ENCODE measurements at regions not wholly inside any gene's neighbourhood (a gene's known extent, or its start where the extent isn't known, plus 50 kb on each side); places are given as distances from the start of the nearest gene placed in this dataset.
"Not testable (repeated sequence)": the region's sequence is repeated elsewhere in the genome, so short reads cannot be mapped to it uniquely, and the experiment has no call there.

DNA sequence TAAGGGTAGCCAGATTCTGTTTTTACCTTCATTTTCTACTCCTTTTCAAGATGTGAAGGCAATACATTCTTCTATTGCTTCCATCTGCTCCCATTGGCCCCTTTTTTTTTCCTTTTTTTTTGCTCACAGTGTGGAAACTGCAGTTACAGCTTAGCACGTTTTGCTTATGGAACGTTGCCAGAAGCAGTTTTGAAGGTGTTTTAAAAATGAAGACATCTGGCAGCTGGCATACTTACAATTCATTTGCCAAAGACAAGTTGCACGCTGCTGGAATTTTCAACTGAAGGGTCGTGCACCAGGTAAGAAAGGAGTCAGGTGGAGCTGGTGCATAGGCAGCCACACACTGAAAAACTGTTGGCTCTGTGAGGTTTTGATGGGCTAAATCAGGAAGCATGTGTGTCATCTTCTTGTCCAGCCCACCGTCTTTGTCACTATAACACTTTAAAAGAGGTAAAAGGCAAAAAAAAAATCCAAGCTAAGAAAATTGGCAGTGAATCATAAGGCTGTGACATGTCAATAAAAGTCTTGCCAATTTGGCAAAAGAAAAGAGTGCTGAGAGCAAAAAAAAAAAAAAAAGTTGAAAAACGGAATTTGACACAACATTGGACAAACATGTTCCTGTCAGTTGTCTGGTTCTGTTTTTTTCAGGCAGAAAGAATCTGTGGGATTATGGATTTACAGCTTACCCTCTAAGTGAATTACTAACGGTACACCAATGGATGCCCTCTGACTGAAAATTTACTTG is 225.4 kb upstream of the SOX2 start:
- Mint-ChIP-seq H3K36me3 (ENCODE audit: insufficient read depth) (no peaks in the 10 kb centered on the region), H3K27me3 (no peaks in the 10 kb centered on the region), H3K4me1 (ENCODE audit: low read depth in 2 of 2) (no peaks in the 10 kb centered on the region), H3K27ac (no peak overlapping the region), H3K4me3 (no peak overlapping the region), H3K9me3 (peaks cover 0 to 11% of the 10 kb centered on the region in 2 donors)
- ATAC-seq (replicated peaks) (no peak), DNase-seq (no peak)

DNA sequence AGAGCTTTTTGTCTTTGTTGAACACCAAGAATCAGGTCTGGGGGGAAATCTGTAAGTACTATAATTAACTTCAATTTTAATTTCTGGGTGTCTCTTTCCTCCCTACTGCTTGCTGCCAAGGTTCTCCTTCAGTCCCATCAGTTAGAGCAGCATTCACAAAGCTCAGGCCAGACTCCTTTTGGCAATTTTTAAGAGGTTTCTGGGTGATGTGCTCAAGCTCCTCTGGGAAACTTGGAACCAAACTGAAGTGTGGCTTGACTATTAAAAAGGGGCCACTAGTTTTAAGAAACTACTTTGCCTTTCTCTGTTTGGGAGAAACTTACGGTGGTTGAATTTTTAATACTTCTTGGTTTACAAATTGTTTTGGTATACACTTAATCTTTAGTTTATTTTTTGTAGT is 227.7 kb upstream of the SOX2 start:
- H3K4me1 Mint-ChIP-seq (ENCODE audit: low read depth in 2 of 2), result no peaks in the 10 kb centered on the region
- no peaks in the 10 kb centered on the region for H3K36me3 Mint-ChIP-seq (ENCODE audit: insufficient read depth)
- H3K27me3 Mint-ChIP-seq, result no peaks in the 10 kb centered on the region
- DNase-seq, result no peak
- no peak for ATAC-seq (replicated peaks)
- no peak overlapping the region for H3K27ac Mint-ChIP-seq
- peaks cover 14 to 15% of the 10 kb centered on the region in 2 donors for H3K9me3 Mint-ChIP-seq
- no peak overlapping the region for H3K4me3 Mint-ChIP-seq

DNA sequence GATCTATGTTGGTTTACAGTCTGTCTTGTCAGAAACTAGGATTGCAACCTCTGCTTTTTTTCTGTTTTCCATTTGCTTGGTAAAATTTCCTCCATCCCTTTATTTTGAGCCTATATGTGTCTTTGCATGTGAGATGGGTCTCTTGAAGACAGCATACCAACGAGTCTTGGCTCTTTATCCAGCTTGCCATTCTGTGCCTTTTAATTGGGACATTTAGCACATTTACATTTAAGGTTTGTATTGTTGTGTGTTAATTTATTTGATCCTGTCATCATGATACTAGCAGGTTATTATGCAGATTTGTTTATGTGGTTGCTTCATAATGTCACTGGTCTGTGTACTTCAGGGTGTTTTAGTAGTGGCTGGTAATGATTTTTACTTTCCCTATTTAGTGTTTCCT is 236.6 kb upstream of the SOX2 start:
- not testable (repeated sequence) for ATAC-seq (replicated peaks); DNase-seq; H3K36me3 Mint-ChIP-seq (ENCODE audit: insufficient read depth); H3K4me1 Mint-ChIP-seq (ENCODE audit: low read depth in 2 of 2); H3K4me3 Mint-ChIP-seq; H3K27ac Mint-ChIP-seq; H3K27me3 Mint-ChIP-seq
- peaks cover 23 to 35% of the 10 kb centered on the region in 2 donors for H3K9me3 Mint-ChIP-seq

DNA sequence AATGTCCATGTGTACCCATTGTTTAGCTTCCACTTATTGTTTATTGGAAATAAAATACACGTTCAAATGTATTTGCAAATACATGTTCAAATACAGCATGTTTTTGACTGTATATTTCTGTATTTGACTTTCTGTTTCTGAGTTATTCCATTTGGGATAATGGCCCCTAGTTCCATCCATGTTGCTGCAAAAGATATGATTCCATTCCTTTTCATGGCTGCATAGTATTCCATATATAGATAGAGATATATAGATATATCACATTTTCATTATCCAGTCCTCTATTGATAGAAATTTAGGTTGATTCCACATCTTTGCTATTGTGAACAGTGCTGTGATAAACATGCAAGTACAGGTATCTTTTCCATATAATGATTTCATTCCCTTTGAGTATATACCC is 241.4 kb upstream of the SOX2 start:
- Mint-ChIP-seq H3K4me3 (no peak overlapping the region), H3K9me3 (peaks cover 15 to 18% of the 10 kb centered on the region in 2 donors), H3K27me3 (no peaks in the 10 kb centered on the region)

DNA sequence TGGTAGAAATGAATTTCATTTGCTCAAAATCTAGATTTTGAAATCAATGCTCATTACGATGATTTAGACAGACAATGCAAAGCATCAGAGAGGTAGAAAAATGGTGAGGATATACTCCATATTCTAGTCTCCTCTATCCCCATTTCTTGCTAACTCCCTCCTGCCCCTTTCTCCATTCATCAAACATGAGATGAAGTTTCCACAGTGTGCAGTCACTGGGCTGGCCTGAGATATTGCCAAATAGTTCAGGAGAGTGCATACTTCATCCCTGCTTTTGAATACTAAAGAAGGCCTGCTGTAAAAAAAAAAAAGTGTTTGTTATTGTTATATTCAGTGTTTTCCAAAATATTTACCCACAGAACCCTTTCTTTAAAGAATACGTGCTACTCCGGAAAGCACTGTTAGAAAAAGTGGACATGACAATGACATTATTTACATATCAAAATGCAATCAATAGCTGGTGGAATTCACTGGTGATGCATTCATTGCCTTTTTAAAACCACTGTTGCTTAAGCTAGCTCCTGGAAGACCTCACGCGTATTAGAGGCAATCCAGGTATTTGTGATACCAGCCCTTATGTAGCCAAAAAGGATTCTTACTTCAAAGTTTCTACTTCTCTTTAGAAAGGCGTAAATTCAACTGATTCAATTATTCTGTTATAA is 247.6 kb upstream of the SOX2 start:
- Mint-ChIP-seq H3K4me1 (ENCODE audit: low read depth in 2 of 2) (no peaks in the 10 kb centered on the region), H3K4me3 (no peak overlapping the region), H3K27ac (no peak overlapping the region), H3K27me3 (no peaks in the 10 kb centered on the region), H3K36me3 (ENCODE audit: insufficient read depth) (no peaks in the 10 kb centered on the region), H3K9me3 (peaks cover 2 to 7% of the 10 kb centered on the region in 2 donors)
- DNase-seq (no peak), ATAC-seq (replicated peaks) (no peak)

More for the DNA sequence above, 241.4 kb upstream of the SOX2 start:
- ATAC-seq (replicated peaks) (no peak), DNase-seq (no peak)
- no peak overlapping the region for H3K27ac Mint-ChIP-seq
- no peaks in the 10 kb centered on the region for H3K36me3 Mint-ChIP-seq (ENCODE audit: insufficient read depth)
- no peaks in the 10 kb centered on the region for H3K4me1 Mint-ChIP-seq (ENCODE audit: low read depth in 2 of 2)

DNA sequence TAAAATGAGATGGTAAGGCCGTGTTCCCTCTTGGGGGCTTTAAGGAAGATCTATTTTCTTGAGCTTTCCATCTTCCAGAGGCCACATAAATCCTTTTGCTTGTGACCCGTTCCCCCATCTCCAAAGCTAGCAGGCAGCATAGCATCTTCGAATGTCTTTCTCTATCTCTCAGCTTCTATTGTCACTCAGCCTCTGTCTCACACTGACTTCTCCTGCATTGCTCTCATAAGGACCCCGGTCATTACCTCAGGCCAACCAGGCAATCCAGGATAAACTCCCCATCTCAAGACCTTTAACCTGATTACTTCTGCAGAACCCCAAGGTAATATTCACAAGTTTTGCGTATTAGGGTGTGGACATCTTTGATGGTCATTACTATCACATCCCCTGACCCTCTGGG is 250.3 kb upstream of the SOX2 start:
- DNase-seq, result no peak
- no peak for ATAC-seq (replicated peaks)
- peaks cover 0 to 7% of the 10 kb centered on the region in 2 donors for H3K9me3 Mint-ChIP-seq
- H3K36me3 Mint-ChIP-seq (ENCODE audit: insufficient read depth), result no peaks in the 10 kb centered on the region
- no peaks in the 10 kb centered on the region for H3K27me3 Mint-ChIP-seq
- no peak overlapping the region for H3K27ac Mint-ChIP-seq
- H3K4me1 Mint-ChIP-seq (ENCODE audit: low read depth in 2 of 2), result no peaks in the 10 kb centered on the region
- no peak overlapping the region for H3K4me3 Mint-ChIP-seq

DNA sequence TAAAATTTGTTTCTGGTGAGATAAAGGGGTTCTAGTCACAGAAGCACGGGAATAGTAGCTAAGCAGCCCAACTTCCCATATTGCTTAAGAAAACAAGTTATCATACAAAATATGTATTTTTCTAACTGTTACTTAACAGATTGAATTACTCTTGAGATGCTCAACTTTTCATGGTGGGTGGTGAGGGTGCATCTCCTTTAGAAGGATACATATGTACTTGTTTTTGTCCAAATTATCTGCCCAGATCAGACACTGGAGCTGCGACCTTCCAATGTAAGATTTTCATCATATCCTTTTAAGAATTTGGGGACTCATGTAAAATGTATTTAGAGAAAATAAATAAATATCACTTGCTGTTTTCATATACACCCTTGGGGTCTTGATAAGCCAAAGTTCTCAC is 252.2 kb upstream of the SOX2 start:
- Mint-ChIP-seq H3K4me3 (no peak overlapping the region), H3K4me1 (ENCODE audit: low read depth in 2 of 2) (no peaks in the 10 kb centered on the region), H3K36me3 (ENCODE audit: insufficient read depth) (no peaks in the 10 kb centered on the region), H3K9me3 (peaks cover under 1 to 7% of the 10 kb centered on the region in 2 donors), H3K27ac (no peak overlapping the region), H3K27me3 (no peaks in the 10 kb centered on the region)
- no peak for ATAC-seq (replicated peaks)
- DNase-seq, result no peak

DNA sequence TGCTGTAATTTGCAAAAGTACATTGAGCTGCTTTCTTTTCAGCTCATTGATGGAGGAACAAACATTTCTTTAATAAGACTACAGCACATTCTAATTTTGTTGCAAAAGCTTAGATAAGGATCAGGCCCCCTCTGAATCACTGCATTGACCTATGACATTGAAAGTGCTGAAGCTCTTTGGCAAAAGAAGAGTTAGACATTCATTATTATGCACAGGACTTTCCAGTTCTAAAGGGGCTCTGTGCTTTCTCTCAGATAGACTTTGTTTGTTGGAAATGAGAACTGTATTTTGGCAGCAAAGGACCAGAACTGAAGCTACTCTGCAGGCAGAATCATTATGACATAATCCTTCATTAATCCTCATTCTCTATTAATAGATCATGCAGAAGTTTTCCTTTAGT is 252.9 kb upstream of the SOX2 start:
- DNase-seq (no peak), ATAC-seq (replicated peaks) (no peak)
- peaks cover 2 to 7% of the 10 kb centered on the region in 2 donors for H3K9me3 Mint-ChIP-seq
- H3K4me1 Mint-ChIP-seq (ENCODE audit: low read depth in 2 of 2), result no peaks in the 10 kb centered on the region
- H3K4me3 Mint-ChIP-seq, result no peak overlapping the region
- no peak overlapping the region for H3K27ac Mint-ChIP-seq
- H3K27me3 Mint-ChIP-seq, result no peaks in the 10 kb centered on the region
- H3K36me3 Mint-ChIP-seq (ENCODE audit: insufficient read depth), result no peaks in the 10 kb centered on the region

DNA sequence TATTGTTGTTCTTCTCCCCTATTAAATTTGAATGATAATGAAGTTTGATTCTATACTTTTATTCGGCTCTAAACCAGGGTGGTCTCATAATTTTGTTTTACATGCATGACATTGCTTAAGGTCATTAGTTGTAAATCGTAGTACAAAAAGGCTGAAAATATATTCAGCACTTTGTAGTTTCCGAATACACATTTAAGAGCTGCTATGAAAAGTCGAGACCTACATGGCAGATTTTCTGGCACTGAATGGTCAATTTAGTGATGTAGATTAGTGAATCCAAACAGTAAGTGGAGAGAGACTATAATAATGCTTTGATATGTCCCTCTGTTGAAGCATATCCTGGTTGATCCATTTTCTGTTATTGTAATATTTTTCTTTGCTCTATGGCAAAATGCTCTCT is 254.0 kb upstream of the SOX2 start:
- Mint-ChIP-seq H3K27me3 (no peaks in the 10 kb centered on the region), H3K4me1 (ENCODE audit: low read depth in 2 of 2) (no peaks in the 10 kb centered on the region), H3K4me3 (no peak overlapping the region), H3K9me3 (peaks cover 2 to 14% of the 10 kb centered on the region in 2 donors), H3K27ac (no peak overlapping the region), H3K36me3 (ENCODE audit: insufficient read depth) (no peaks in the 10 kb centered on the region)
- ATAC-seq (replicated peaks) (no peak), DNase-seq (no peak)

DNA sequence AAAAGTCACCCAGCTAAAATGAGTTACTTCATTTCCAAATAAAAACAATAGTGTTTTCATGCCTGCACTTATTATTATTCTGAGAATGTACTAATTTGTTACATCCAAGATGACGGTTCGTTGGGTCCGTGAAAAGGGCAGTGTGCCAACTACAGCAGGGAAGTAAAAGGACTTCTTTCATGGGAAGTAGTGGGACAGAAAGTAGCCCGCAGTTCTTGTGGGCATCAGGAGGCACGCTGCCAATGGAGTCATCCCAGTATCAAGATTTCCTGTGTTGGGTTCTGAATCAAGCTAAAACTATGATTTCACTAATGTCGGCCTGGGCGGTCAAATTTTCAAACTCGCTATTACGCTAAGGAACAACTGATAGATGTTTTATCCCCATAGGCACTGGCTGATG is 254.5 kb upstream of the SOX2 start:
- no peaks in the 10 kb centered on the region for H3K36me3 Mint-ChIP-seq (ENCODE audit: insufficient read depth)
- H3K4me3 Mint-ChIP-seq, result no peak overlapping the region
- ATAC-seq (replicated peaks) (no peak), DNase-seq (no peak)
- no peak overlapping the region for H3K27ac Mint-ChIP-seq
- peaks cover 2 to 14% of the 10 kb centered on the region in 2 donors for H3K9me3 Mint-ChIP-seq
- H3K27me3 Mint-ChIP-seq, result no peaks in the 10 kb centered on the region
- H3K4me1 Mint-ChIP-seq (ENCODE audit: low read depth in 2 of 2), result no peaks in the 10 kb centered on the region

DNA sequence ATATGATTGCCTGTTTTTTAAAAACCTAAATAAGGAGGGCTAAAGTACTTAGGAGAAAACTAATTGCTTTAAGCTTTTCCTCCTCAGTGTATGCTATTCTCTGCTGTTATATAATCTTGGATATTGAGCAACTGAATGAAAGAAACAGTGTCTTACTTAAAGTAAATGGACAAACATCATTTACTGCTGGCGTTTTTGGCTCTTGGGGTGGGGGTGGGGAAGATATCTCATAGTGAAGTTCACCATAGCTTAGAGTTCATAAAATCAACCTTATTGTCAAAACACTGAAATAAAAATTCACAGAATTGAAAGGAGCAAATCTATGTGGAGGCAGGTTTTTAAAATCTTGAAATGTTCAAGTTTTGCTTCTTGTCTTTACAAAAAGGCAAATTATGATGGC is 256.4 kb upstream of the SOX2 start:
- Mint-ChIP-seq H3K27me3 (no peaks in the 10 kb centered on the region), H3K4me1 (ENCODE audit: low read depth in 2 of 2) (no peaks in the 10 kb centered on the region), H3K36me3 (ENCODE audit: insufficient read depth) (no peaks in the 10 kb centered on the region), H3K9me3 (peaks cover 5 to 14% of the 10 kb centered on the region in 2 donors), H3K27ac (no peak overlapping the region), H3K4me3 (no peak overlapping the region)
- no peak for ATAC-seq (replicated peaks)
- DNase-seq, result no peak

DNA sequence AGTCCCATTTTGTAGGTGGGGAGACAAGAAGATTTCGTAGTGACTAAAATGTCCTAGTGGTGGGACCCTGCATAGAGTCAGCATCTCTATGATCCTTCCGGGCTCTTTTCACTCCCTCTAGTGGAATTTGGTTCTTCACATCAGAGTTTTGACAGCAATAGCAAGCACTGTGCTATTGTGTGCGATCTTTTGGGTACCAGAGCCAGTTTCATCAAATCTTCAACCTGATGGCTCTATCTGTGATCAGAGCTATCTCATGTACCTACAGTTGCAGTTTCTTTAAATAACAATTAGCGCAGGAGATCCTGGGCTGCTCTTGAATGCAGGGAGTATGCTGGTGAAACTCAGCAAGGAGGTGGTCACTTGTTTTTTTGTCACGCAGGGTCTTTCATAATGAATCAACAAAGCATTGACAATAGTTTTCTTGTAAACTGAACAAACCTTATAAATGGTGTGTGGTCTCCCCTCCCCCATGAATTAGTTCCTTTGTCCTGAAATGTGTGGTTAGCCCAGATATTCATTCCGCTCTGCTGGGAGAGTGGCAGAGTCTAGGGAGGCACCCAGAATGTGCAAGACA is 257.2 kb upstream of the SOX2 start:
- DNase-seq (no peak), ATAC-seq (replicated peaks) (no peak)
- peaks cover 5 to 14% of the 10 kb centered on the region in 2 donors for H3K9me3 Mint-ChIP-seq
- no peaks in the 10 kb centered on the region for H3K36me3 Mint-ChIP-seq (ENCODE audit: insufficient read depth)
- H3K27me3 Mint-ChIP-seq, result no peaks in the 10 kb centered on the region
- no peak overlapping the region for H3K4me3 Mint-ChIP-seq
- H3K27ac Mint-ChIP-seq, result no peak overlapping the region
- H3K4me1 Mint-ChIP-seq (ENCODE audit: low read depth in 2 of 2), result no peaks in the 10 kb centered on the region

DNA sequence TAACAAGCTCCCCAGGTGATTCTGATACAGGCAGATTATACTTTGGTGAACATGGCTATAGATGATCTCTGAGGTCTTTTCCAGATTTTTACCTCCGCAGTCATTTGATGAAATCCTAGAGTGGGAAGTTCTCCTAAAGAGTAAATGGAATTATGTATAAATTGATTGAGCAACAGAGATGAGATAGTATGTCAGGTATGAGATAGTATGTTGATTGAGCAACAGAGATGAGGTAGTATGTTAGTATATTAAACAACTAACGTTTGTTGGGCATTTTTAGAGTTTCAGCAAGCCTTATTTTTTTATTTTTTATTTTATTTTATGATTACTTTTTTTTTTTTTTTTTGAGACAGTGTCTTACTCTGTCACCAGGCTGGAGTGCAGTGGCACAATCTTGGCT is 265.0 kb upstream of the SOX2 start:
- Mint-ChIP-seq H3K27ac (no peak overlapping the region), H3K36me3 (ENCODE audit: insufficient read depth) (no peaks in the 10 kb centered on the region), H3K4me1 (ENCODE audit: low read depth in 2 of 2) (no peaks in the 10 kb centered on the region), H3K9me3 (peaks cover 6 to 7% of the 10 kb centered on the region in 2 donors), H3K4me3 (no peak overlapping the region), H3K27me3 (no peaks in the 10 kb centered on the region)
- DNase-seq (no peak), ATAC-seq (replicated peaks) (no peak)

DNA sequence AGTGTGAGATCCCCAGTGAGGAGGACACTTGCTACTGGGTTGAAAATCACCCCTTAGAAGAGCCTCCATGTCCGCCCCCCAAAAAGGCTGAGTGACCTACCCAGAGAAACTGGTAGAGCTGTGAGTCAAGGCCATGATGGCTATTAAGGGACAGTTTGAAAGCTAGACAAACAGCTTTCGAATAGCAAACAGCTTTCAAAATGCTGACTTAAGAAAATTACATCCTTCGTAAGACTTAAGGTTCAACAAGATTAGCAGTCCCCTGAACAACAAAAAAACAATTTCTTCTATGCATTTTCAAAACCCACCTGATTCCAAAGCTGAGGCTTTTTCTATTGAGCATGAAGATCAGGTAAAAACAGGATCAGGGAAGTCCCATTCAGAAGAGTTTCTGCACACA is 269.7 kb upstream of the SOX2 start:
- no peak overlapping the region for H3K27ac Mint-ChIP-seq
- ATAC-seq (replicated peaks), result no peak
- H3K36me3 Mint-ChIP-seq (ENCODE audit: insufficient read depth), result no peaks in the 10 kb centered on the region
- DNase-seq, result no peak
- peaks cover 0 to 2% of the 10 kb centered on the region in 2 donors for H3K9me3 Mint-ChIP-seq
- H3K4me3 Mint-ChIP-seq, result no peak overlapping the region
- H3K4me1 Mint-ChIP-seq (ENCODE audit: low read depth in 2 of 2), result no peaks in the 10 kb centered on the region
- H3K27me3 Mint-ChIP-seq, result no peaks in the 10 kb centered on the region
